Brain pericyte (primary cell): ENCODE measurements at regions not wholly inside any gene's neighbourhood (a gene's known extent, or its start where the extent isn't known, plus 50 kb on each side); places are given as distances from the start of the nearest gene placed in this dataset.
"Not testable (repeated sequence)": the region's sequence is repeated elsewhere in the genome, so short reads cannot be mapped to it uniquely, and the experiment has no call there.

ENCODE experiments used
- DNase-seq: peaks from one replicate; pipeline ENCODE4 v3.0.0-alpha.2; 2012; ENCODE audit warnings: low read depth, low spot score

GRCh38 chr5:85656050-85656449 lies 961.7 kb upstream of the COX7C start:
- DNase-seq, result no peak

- DNase-seq, result not testable (repeated sequence)
Measured at GRCh38 chr5:85657328-85657727, 960.4 kb upstream of the COX7C start.

- DNase-seq, result not testable (repeated sequence)
Measured at GRCh38 chr5:85662969-85663707, 954.6 kb upstream of the COX7C start.

- DNase-seq, result no peak
Measured at GRCh38 chr5:85663708-85664031, 954.1 kb upstream of the COX7C start.

- DNase-seq, result no peak
Measured at GRCh38 chr5:85670417-85670816, 947.3 kb upstream of the COX7C start.

- DNase-seq, result no peak
Measured at GRCh38 chr5:85671223-85671970, 946.3 kb upstream of the COX7C start.

DNA sequence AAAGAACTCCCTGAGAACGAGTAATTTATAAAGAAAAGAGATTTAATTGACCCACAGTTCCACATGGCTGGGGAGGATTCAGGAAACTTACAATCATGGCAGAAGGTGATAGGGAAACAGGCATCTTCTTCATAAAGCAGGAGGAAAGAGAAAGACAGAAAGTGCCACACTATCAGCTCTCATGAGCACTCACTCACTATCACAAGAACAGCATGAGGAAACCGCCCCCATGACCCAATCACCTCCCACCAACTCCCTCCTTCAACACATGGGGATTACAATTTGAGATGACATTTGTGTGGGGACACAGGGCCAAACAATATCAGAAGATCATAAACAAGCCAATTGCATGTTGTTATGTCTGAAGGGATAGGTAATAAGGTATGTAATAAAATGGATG lies 935.9 kb upstream of the COX7C start:
- no peak for DNase-seq

DNA sequence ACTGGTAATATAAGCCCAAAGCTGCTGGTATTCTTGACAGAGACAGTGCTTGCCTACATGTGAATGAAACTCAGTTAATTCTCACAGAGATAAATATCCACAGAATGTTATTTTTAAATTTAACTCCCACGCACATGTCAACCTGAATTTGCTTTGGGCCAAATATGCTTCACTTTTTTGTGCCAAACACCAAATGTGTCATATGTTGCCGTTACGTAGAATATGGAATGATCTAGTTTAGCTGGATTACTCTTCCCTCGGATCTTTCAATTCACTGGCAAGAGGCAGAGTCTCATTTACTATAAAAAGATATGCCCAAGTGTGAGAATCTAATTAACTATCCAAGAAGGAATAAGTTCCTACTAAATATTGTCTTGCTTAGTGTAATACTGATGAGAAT lies 933.4 kb upstream of the COX7C start:
- DNase-seq, result no peak

- no peak for DNase-seq
Measured at GRCh38 chr5:85703296-85703695, 914.4 kb upstream of the COX7C start.

GRCh38 chr5:85709728-85710127 lies 908.0 kb upstream of the COX7C start:
- no peak for DNase-seq

DNA sequence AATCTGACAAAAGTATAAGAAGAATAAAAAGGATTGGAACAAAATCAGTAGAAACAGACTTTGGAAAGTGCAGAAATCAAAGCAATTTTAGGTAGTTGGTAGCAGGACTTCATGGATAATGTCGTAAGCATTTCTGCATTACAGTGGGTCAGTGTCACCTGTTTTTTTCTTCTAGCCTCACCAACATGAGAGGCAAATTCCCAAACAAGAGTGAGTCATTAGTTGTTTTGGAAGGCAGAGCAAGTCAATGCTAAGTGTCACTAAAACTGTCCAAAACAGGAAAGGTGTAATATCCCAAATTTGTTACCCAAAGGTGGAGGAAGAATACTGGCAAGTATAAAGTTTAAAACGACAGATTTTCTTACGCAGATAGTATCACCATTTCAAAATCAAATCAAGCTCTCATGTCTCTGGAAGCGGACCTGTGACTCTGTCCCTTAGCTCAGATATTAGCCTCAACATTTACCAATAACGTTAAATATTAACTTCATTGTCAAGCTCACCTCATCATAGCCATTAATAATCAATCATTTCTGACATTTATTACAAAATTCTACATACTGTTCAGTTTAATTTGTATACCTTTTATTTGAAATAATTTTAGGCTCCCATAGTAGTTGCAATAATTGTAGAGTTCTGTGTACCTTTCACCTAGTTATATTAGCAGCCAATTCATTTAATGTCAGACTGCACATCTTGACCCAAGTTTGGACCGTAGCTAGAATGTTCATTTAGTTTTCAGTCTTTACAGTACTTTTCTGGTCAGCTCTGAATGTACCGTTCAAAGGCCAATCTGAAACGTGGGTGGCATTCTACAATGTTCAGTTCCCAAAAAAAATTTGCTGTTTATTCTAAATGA lies 901.2 kb upstream of the COX7C start:
- no peak for DNase-seq

GRCh38 chr5:85717203-85717563 lies 900.6 kb upstream of the COX7C start:
- DNase-seq, result no peak

DNA sequence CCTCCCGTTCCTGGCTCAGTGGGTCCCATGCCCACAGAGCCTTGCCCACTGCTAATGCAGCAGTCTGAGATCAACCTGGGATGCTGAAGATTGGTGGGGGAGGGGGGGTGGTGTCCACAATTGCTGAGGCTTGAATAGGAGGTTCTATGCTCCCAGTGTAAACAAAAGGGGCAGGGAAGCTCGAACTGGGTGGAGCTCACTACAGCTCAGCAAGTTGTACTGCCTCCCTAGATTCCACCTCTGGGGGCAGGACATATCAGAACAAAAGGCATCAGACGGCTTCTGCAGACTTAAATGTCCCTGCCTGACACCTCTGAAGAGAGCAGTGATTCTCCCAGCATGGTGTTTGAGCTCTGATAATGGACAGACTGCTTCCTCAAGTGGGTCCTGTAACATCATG lies 885.6 kb upstream of the COX7C start:
- no peak for DNase-seq

DNA sequence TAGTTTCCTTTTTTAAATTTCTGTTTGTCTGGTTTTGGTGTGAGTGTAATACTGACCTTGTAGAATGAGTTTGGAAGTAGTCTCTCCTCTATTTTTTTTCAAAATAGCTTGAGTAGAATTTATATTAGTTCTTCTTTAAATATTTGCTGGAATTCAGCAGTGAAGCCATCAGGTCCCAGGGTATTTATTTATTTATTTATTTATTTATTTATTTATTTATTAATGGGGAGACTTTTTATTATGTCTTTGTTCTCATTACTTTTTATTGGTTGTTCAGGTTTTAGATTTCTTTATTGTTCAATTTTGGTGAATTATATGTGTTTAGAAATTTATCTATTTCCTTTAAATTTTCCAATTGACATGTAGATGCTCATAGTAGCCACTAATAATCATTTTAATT lies 875.8 kb upstream of the COX7C start:
- DNase-seq, result no peak

GRCh38 chr5:85760519-85760918 lies 857.2 kb upstream of the COX7C start:
- DNase-seq, result no peak

DNA sequence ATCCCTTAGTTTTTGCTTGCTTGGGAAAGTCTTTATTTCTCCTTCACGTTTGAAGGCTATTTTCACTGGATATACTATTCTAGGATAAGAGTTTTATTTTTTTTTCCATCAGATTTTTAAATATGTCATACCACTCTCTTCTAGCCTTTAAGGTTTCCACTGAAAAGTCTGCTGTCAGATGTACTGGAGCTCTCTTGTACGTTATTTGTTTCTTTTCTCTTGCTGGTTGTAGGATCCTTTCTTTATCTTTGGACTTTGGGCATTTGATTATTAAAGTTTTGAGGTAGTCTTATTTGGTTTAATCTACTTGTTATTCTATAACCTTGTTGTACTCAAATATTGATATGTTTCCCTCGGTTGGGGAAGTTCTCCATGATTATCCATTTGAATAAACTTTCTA lies 848.4 kb upstream of the COX7C start:
- DNase-seq, result no peak

- DNase-seq, result no peak
Measured at GRCh38 chr5:85784746-85785145, 833.0 kb upstream of the COX7C start.

GRCh38 chr5:85813146-85813545 lies 804.6 kb upstream of the COX7C start:
- DNase-seq, result no peak

DNA sequence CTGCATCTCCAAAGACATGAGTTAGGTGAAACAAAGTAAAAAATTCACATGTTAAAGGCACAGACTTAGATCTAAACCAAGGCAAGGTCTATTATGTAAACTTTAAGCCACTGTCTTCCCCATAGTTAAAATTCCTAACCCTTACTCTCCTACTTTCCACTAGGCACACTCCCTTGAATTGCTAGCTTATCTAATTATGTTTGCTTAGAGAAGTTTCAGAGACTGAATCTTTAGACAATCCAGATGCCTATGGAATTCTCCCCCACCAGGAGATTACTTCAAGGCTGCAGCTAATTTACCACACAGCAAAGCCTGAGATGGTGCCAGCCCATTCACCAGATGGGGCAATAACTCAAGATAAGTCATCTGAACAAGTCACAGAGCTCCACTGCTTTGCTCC lies 803.1 kb upstream of the COX7C start:
- DNase-seq, result no peak

DNA sequence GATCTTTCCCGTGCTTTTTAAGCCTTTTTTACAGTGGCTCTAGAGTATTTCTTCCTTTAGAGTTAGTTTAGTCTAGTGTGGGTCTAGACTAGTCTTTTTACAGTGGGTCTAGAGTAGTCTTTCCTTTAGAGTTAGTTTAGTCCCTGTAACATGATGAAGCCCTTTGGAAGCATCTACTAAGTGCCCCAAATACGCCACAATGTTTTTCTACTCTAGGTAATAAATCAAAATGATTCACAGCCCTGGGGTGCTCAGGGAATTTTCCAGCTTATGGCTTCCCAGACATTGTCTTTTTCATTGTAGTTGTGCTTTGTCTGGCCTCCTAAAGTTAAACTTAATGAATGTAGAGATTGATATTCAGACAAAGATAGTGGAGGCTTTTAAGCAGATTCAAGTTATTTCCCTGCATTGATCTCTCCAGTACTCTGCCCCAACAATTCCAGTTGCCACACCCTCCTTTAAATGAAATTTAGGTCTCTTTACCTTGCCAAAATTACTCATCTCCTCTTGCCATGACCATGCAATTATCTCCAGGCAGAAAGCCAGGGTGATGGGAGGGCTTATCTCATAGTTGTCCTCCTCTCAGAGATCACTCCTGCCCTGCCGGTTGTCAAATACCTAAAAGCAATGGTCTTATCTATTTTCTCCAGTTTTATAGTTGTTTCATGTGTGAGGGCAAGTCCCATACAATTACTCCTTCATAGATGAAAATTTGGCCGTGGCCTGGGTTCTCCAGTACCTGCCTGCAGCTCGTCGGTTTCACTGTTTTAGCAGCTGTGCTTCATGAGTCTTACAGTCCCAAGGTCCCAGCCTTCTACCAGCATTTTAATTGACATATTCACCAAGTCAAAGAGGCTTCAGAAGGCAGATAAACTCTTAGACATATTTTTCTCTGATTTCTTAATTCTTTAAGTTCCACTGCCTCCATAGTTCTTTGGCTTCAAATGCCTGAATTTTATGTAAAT lies 794.0 kb upstream of the COX7C start:
- no peak for DNase-seq

- no peak for DNase-seq
Measured at GRCh38 chr5:85838781-85839180, 779.0 kb upstream of the COX7C start.
